NCI-H1930 (cell line): ENCODE measurements at regions not wholly inside any gene's neighbourhood (a gene's known extent, or its start where the extent isn't known, plus 50 kb on each side); places are given as distances from the start of the nearest gene placed in this dataset.
"Not testable (repeated sequence)": the region's sequence is repeated elsewhere in the genome, so short reads cannot be mapped to it uniquely, and the experiment has no call there.

ENCODE experiments used
- DNase-seq, 2 experiments: peaks; one replicate each; lab custom pipeline; 2025; lab: John Stamatoyannopoulos, UW

GRCh38 chr3:34504775-34505174 is 706.3 kb downstream of the PDCD6IP start:
- DNase-seq, result no peak

GRCh38 chr3:34508732-34509131 is 710.3 kb downstream of the PDCD6IP start:
- DNase-seq, result no peak

- no peak for DNase-seq
Measured at GRCh38 chr3:34511891-34512290, 713.5 kb downstream of the PDCD6IP start.

GRCh38 chr3:34519008-34519407 is 720.6 kb downstream of the PDCD6IP start:
- not testable (repeated sequence) for DNase-seq

GRCh38 chr3:34531156-34531555 is 732.7 kb downstream of the PDCD6IP start:
- DNase-seq, result no peak

GRCh38 chr3:34533451-34533850 is 735.0 kb downstream of the PDCD6IP start:
- DNase-seq, result no peak

GRCh38 chr3:34534013-34534412 is 735.6 kb downstream of the PDCD6IP start:
- DNase-seq, result no peak

- no peak for DNase-seq
Measured at GRCh38 chr3:34544136-34544535, 745.7 kb downstream of the PDCD6IP start.

- no peak for DNase-seq
Measured at GRCh38 chr3:34547297-34547920, 749.0 kb downstream of the PDCD6IP start.

GRCh38 chr3:34567266-34567665 is 768.8 kb downstream of the PDCD6IP start:
- no peak for DNase-seq

GRCh38 chr3:34568766-34569165 is 770.3 kb downstream of the PDCD6IP start:
- DNase-seq, result no peak

- no peak for DNase-seq
Measured at GRCh38 chr3:34569437-34569836, 771.0 kb downstream of the PDCD6IP start.

GRCh38 chr3:34570916-34571705 is 772.7 kb downstream of the PDCD6IP start:
- DNase-seq, result no peak

GRCh38 chr3:34571714-34572113 is 773.3 kb downstream of the PDCD6IP start:
- no peak for DNase-seq

- no peak for DNase-seq
Measured at GRCh38 chr3:34575776-34576175, 777.3 kb downstream of the PDCD6IP start.

- no peak for DNase-seq
Measured at GRCh38 chr3:34582055-34582454, 783.6 kb downstream of the PDCD6IP start.

GRCh38 chr3:34583451-34583850 is 785.0 kb downstream of the PDCD6IP start:
- no peak for DNase-seq

- DNase-seq, result no peak
Measured at GRCh38 chr3:34584971-34585370, 786.5 kb downstream of the PDCD6IP start.

- DNase-seq, result no peak
Measured at GRCh38 chr3:34599595-34599994, 801.2 kb downstream of the PDCD6IP start.

- no peak for DNase-seq
Measured at GRCh38 chr3:34619990-34620389, 821.6 kb downstream of the PDCD6IP start.

GRCh38 chr3:34626699-34627098 is 828.3 kb downstream of the PDCD6IP start:
- DNase-seq, result no peak

- DNase-seq, result no peak
Measured at GRCh38 chr3:34634939-34635338, 836.5 kb downstream of the PDCD6IP start.

- DNase-seq, result no peak
Measured at GRCh38 chr3:34635352-34635850, 837.0 kb downstream of the PDCD6IP start.
